ENCODE measurements at regions not wholly inside any gene's neighbourhood (a gene's known extent, or its start where the extent isn't known, plus 50 kb on each side); places are given as distances from the start of the nearest gene placed in this dataset.

DNA sequence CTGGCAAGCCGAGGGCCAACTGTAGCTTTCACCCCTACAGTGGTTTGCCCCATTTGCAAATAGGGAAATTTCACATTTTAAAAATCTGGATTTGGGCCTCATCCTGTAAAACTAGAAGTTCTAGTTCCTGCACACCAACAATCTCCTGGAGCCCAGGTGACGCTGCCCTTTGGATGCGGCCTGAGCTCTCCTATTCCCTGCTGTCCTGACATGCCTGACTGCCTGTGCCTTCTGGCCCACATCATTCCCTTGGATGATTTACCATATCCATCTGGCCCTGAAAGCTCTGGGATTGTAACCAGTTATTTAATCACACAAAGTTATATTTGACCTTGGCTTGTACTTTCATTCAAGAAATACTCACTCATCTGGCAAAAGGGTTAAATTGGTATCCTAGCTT is 272.3 kb downstream of the ARRDC4 start:
- TF ChIP-seq, protein P1, sequence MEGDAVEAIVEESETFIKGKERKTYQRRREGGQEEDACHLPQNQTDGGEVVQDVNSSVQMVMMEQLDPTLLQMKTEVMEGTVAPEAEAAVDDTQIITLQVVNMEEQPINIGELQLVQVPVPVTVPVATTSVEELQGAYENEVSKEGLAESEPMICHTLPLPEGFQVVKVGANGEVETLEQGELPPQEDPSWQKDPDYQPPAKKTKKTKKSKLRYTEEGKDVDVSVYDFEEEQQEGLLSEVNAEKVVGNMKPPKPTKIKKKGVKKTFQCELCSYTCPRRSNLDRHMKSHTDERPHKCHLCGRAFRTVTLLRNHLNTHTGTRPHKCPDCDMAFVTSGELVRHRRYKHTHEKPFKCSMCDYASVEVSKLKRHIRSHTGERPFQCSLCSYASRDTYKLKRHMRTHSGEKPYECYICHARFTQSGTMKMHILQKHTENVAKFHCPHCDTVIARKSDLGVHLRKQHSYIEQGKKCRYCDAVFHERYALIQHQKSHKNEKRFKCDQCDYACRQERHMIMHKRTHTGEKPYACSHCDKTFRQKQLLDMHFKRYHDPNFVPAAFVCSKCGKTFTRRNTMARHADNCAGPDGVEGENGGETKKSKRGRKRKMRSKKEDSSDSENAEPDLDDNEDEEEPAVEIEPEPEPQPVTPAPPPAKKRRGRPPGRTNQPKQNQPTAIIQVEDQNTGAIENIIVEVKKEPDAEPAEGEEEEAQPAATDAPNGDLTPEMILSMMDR (IDR thresholded peaks at IDR 0.05), result no peak
- no peak for TF ChIP-seq POLR2A (IDR thresholded peaks at IDR 0.05)
